SU-DHL-6 (cell line): ENCODE measurements at regions not wholly inside any gene's neighbourhood (a gene's known extent, or its start where the extent isn't known, plus 50 kb on each side); places are given as distances from the start of the nearest gene placed in this dataset.

Experiments
- H2AFZ ChIP-seq: fragments of 200-600 bp; sonication (generic); 2 replicates; pipeline ENCODE4 v1.6.1; 2014; ENCODE audit warnings: low read depth, mild to moderate bottlenecking, moderate library complexity, mixed read lengths, antibody characterized with exemption, low read length; ENCODE audit not compliant: severe bottlenecking
- H3F3A ChIP-seq: fragments of 200-600 bp; shearing (Covaris generic); 2 replicates; pipeline ENCODE4 v1.6.0; 2016; ENCODE audit warnings: antibody characterized with exemption, mild to moderate bottlenecking; ENCODE audit not compliant: insufficient read depth
- H3K27ac ChIP-seq: fragments of 200-600 bp; sonication (generic); 2 replicates; pipeline ENCODE4 v1.5.1; 2016; ENCODE audit warnings: low read depth, mild to moderate bottlenecking, low read length, moderate library complexity, mixed read lengths
- H3K27me3 ChIP-seq: fragments of 200-600 bp; sonication (generic), shearing (Covaris generic); 2 replicates; pipeline ENCODE4 v1.6.0; 2014; ENCODE audit warnings: mild to moderate bottlenecking, low read length
- H3K36me3 ChIP-seq: fragments of 200-600 bp; sonication (generic); 2 replicates; pipeline ENCODE4 v1.6.1; 2014; ENCODE audit warnings: mild to moderate bottlenecking, low read length, mixed read lengths
- H3K4me2 ChIP-seq: fragments of 300-600, 200-600 bp; shearing (Covaris generic), sonication (generic); 2 replicates; pipeline ENCODE4 v1.6.0; 2014; ENCODE audit warnings: low read length, low read depth, mild to moderate bottlenecking; ENCODE audit not compliant: poor library complexity, severe bottlenecking
- H3K4me3 ChIP-seq: fragments of 200-600 bp; sonication (generic); 2 replicates; pipeline ENCODE4 v1.5.1; 2014; ENCODE audit warnings: antibody characterized with exemption, low read length, mild to moderate bottlenecking, mixed read lengths; ENCODE audit not compliant: insufficient read depth, poor library complexity, severe bottlenecking
- H3K79me2 ChIP-seq: fragments of 200-600 bp; sonication (generic); 2 replicates; pipeline ENCODE4 v1.6.1; 2014; ENCODE audit warnings: mild to moderate bottlenecking, low read length, moderate library complexity; ENCODE audit not compliant: insufficient read depth
- H3K9ac ChIP-seq: fragments of 200-600 bp; sonication (generic); 2 replicates; pipeline ENCODE4 v1.7.0; 2014; ENCODE audit warnings: mild to moderate bottlenecking, low read length
- H3K9me2 ChIP-seq: fragments of 200-600 bp; sonication (generic); replicated peaks from 2 replicates; pipeline ENCODE4 v1.6.1; 2014; ENCODE audit warnings: low read length; ENCODE audit not compliant: insufficient read depth
- H3K9me3 ChIP-seq: fragments of 200-600 bp; sonication (generic); 2 replicates; pipeline ENCODE4 v1.6.1; 2014; ENCODE audit warnings: low read length, mixed read lengths; ENCODE audit not compliant: insufficient read depth
- H4K20me1 ChIP-seq: fragments of 200-600 bp; sonication (generic); 2 replicates; pipeline ENCODE4 v1.6.1; 2014; ENCODE audit warnings: low read depth, mild to moderate bottlenecking, antibody characterized with exemption, low read length, moderate library complexity, mixed read lengths
- CTCF ChIP-seq: fragments of 200-600 bp; sonication (generic); IDR thresholded peaks from one replicate; pipeline ENCODE4 v1.5.1; 2017; ENCODE audit warnings: antibody characterized with exemption, mild to moderate bottlenecking, low read length, moderate library complexity; ENCODE audit not compliant: insufficient read depth, poor library complexity, severe bottlenecking
- EZH2phosphoT487 ChIP-seq: fragments of 200-600 bp; sonication (generic), shearing (Covaris generic); conservative IDR thresholded peaks from 2 replicates; pipeline ENCODE4 v1.6.1; 2018; ENCODE audit warnings: mild to moderate bottlenecking, antibody characterized with exemption, low read length, moderate library complexity, mixed read lengths

DNA sequence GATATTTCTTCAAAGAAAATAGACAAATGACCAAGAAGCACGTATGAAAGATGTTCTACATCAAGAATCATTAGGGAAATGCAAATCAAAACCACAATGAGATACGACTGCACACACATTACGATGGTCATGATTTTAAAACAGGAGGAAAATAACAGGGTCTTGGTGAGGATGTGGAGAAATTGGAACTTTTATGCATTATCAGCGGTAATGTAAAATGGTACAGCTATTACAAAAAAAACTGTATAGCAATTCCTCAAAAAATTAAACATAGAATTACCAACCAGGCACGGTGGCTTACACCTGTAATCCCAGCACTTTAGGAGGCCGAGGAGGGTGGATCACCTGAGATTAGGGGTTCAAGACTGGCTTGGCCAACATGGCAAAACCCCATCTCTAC lies 178.8 kb upstream of the NEBL start:
- Histone ChIP-seq H4K20me1 (no peaks in the 10 kb centered on the region), H3K9ac (no peak overlapping the region), H3K9me2 (no peaks in the 10 kb centered on the region), H3K79me2 (no peaks in the 10 kb centered on the region), H3K9me3 (no peaks in the 10 kb centered on the region), H3K4me3 (no peak overlapping the region), H2AFZ (no peak overlapping the region), H3K27ac (no peak overlapping the region), H3K27me3 (no peaks in the 10 kb centered on the region), H3K36me3 (no peaks in the 10 kb centered on the region), H3F3A (no peaks in the 10 kb centered on the region), H3K4me2 (no peak overlapping the region)
- TF ChIP-seq EZH2phosphoT487 (no peak), CTCF (no peak)

DNA sequence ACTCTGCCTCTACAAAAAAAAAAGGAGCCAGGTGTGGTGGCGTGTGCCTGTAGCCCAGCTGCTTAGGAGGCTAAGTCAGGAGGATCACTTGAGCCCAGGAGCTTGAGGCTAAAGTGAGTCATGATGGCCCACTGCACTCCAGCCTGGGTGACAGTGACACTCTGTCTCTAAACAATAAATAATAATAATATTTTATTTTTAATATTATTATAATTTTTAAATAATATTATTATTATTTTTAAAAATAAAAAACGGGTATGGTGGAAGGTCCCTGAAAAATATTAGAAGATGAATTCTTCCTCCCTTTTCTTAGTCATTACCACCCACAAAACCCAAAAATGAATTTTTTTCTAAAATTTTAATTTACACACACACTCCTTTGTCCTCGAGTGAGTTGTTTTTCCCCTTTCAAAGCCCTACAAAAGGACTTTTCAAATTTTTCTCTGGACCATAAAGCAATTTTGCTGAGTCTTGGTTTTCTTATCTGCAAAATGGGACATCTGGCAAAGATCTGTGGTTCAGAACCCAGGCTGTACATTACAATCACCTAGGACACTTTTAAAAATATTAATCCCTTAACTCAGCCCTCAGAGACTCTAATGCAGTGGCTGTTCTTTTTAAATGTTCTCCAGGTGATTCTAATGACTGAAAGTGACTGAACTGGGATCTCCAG lies 174.0 kb upstream of the NEBL start:
- H3K4me2 ChIP-seq = no peak overlapping the region

DNA sequence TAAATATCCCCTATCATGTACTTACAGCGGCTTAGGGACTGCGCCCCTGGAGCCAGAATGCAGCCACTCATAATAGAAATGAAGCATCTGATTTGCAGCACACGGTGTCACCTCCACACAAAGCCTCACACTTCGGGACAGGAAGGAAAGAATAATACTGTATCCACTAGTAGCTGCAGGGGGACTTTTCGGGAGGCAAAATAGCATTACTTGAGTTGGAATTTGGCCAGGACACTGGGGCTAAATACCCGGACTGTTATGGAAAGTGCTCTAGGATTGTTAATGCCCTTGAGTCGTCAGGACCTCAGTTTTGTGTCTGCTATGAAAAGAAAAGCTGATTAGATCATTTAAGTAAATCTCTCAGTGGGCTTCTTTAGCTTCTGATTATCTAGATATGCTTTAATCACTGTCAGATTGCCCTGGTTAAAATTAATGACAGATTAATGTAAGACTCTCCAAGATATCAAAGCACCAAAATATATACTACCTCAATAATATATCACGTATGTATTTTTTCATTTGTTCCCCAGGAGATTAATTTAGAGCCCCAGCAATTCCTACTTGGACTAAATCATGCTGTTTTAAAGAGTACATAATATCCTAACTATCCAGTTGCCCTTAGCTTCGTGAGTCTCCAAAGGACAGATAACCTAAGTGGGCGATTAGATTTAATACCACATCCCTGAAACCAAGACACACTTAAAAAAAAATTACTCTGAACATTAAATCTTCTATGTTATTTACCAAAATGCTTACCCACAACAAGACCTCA lies 173.0 kb upstream of the NEBL start:
- Histone ChIP-seq H3K4me2 (no peak overlapping the region), H3K9ac (no peak overlapping the region), H4K20me1 (no peaks in the 10 kb centered on the region), H2AFZ (no peak overlapping the region), H3F3A (no peaks in the 10 kb centered on the region), H3K9me2 (no peaks in the 10 kb centered on the region), H3K79me2 (no peaks in the 10 kb centered on the region), H3K27ac (no peak overlapping the region), H3K9me3 (no peaks in the 10 kb centered on the region), H3K36me3 (no peaks in the 10 kb centered on the region), H3K27me3 (no peaks in the 10 kb centered on the region), H3K4me3 (no peak overlapping the region)
- TF ChIP-seq EZH2phosphoT487 (no peak), CTCF (no peak)

More for the DNA sequence above, 174.0 kb upstream of the NEBL start:
- H3K4me3 ChIP-seq = no peak overlapping the region
- no peak overlapping the region for H2AFZ ChIP-seq
- H3K9me2 ChIP-seq = no peaks in the 10 kb centered on the region
- no peaks in the 10 kb centered on the region for H3K79me2 ChIP-seq
- H3K9me3 ChIP-seq = no peaks in the 10 kb centered on the region
- TF ChIP-seq EZH2phosphoT487 (no peak), CTCF (no peak)
- H4K20me1 ChIP-seq = no peaks in the 10 kb centered on the region
- no peak overlapping the region for H3K27ac ChIP-seq
- H3K9ac ChIP-seq = no peak overlapping the region
- H3K27me3 ChIP-seq = no peaks in the 10 kb centered on the region
- H3K36me3 ChIP-seq = no peaks in the 10 kb centered on the region
- no peaks in the 10 kb centered on the region for H3F3A ChIP-seq
